HEK293 (cell line): ENCODE measurements at regions not wholly inside any gene's neighbourhood (a gene's known extent, or its start where the extent isn't known, plus 50 kb on each side); places are given as distances from the start of the nearest gene placed in this dataset.

Source experiments
- CTCF ChIA-PET: fragments of 350-600 bp; formaldehyde crosslinking; extraction: SDS; loops from one replicate; lab custom pipeline; 2021; ENCODE audit warnings: antibody characterized with exemption; lab: Yijun Ruan, JAX
- POLR2A ChIA-PET: fragments of 300-600 bp; formaldehyde crosslinking; extraction: SDS; loops from one replicate; lab custom pipeline; 2020; ENCODE audit warnings: antibody characterized with exemption, inconsistent platforms; lab: Yijun Ruan, JAX
- H3K27ac ChIP-seq: fragments of 200-500 bp; sonication (Bioruptor generic); 2 replicates; pipeline ENCODE4 v1.5.1; 2014; ENCODE audit warnings: low read depth, low read length, control low read depth, inconsistent platforms; ENCODE audit errors: extremely low read depth
- H3K36me3 ChIP-seq, 2 experiments: fragments of 200-500 bp in 1 of 2; sonication (Bioruptor generic) in 1 of 2; 1 replicate in 1 of 2; 2 replicates in 1 of 2; pipeline ENCODE4 v1.5.1; 2014 to 2017; ENCODE audit warnings: inconsistent platforms in 2 of 2, low read length in 2 of 2; ENCODE audit not compliant: control insufficient read depth in 2 of 2, insufficient read depth in 1 of 2
- H3K4me1 ChIP-seq: fragments of 200-500 bp; sonication (Bioruptor generic); 2 replicates; pipeline ENCODE4 v1.5.1; 2014; ENCODE audit warnings: mild to moderate bottlenecking, low read length, inconsistent platforms; ENCODE audit not compliant: control insufficient read depth, insufficient read depth
- H3K4me3 ChIP-seq: 2 replicates; pipeline ENCODE4 v1.5.1; 2011; ENCODE audit warnings: low read depth, mild to moderate bottlenecking, control low read depth, low read length, moderate library complexity
- H3K9me3 ChIP-seq: fragments of 200-500 bp; sonication (Bioruptor generic); 2 replicates; pipeline ENCODE4 v1.5.1; 2014; ENCODE audit warnings: low read depth, low read length, inconsistent platforms; ENCODE audit not compliant: control insufficient read depth, insufficient read depth
- FEZF1 ChIP-seq: fragments of 450-650 bp; formaldehyde crosslinking; IDR thresholded peaks from 2 replicates; pipeline ENCODE4 v1.5.1; 2016; ENCODE audit warnings: missing biosample characterization, missing genetic modification characterization
- GLI4 ChIP-seq: fragments of 450-650 bp; formaldehyde crosslinking; IDR thresholded peaks from 2 replicates; pipeline ENCODE4 v1.5.1; 2016; ENCODE audit warnings: missing biosample characterization, missing genetic modification characterization
- KLF7 ChIP-seq: fragments of 450-650 bp; formaldehyde crosslinking; IDR thresholded peaks from 2 replicates; pipeline ENCODE4 v1.5.1; 2016; ENCODE audit warnings: missing biosample characterization, missing genetic modification characterization, borderline replicate concordance
- MEIS1 ChIP-seq: sonication (generic); formaldehyde crosslinking; IDR thresholded peaks from 2 replicates; pipeline ENCODE4 v1.8.1; 2022; ENCODE audit warnings: missing genetic modification reagents, mild to moderate bottlenecking, borderline replicate concordance
- MYNN ChIP-seq: fragments of 450-650 bp; formaldehyde crosslinking; IDR thresholded peaks from 2 replicates; pipeline ENCODE4 v1.5.1; 2016; ENCODE audit warnings: missing biosample characterization, missing genetic modification characterization, borderline replicate concordance
- PRDM6 ChIP-seq: fragments of 450-650 bp; formaldehyde crosslinking; IDR thresholded peaks from 2 replicates; pipeline ENCODE4 v1.5.1; 2017; ENCODE audit warnings: missing biosample characterization, missing genetic modification characterization
- RBAK ChIP-seq: fragments of 450-650 bp; formaldehyde crosslinking; IDR thresholded peaks from 2 replicates; pipeline ENCODE4 v1.5.1; 2016; ENCODE audit warnings: missing biosample characterization, missing genetic modification characterization
- REPIN1 ChIP-seq: fragments of 450-650 bp; formaldehyde crosslinking; IDR thresholded peaks from 2 replicates; pipeline ENCODE4 v1.5.1; 2017; ENCODE audit warnings: missing biosample characterization, missing genetic modification characterization, low read depth
- ZBTB8A ChIP-seq: fragments of 450-650 bp; formaldehyde crosslinking; IDR thresholded peaks from 2 replicates; pipeline ENCODE4 v1.5.1; 2016; ENCODE audit warnings: missing biosample characterization, missing genetic modification characterization
- ZFP37 ChIP-seq: fragments of 450-650 bp; formaldehyde crosslinking; IDR thresholded peaks from 2 replicates; pipeline ENCODE4 v1.5.1; 2016; ENCODE audit warnings: missing biosample characterization, missing genetic modification characterization
- ZIC2 ChIP-seq: fragments of 450-650 bp; formaldehyde crosslinking; IDR thresholded peaks from 2 replicates; pipeline ENCODE4 v1.5.1; 2016; ENCODE audit warnings: missing biosample characterization, missing genetic modification characterization
- ZNF112 ChIP-seq: fragments of 450-650 bp; formaldehyde crosslinking; IDR thresholded peaks from 2 replicates; pipeline ENCODE4 v1.5.0; 2017; ENCODE audit warnings: missing biosample characterization, missing genetic modification characterization
- ZNF19 ChIP-seq: fragments of 450-650 bp; formaldehyde crosslinking; IDR thresholded peaks from 2 replicates; pipeline ENCODE4; 2016; ENCODE audit warnings: missing biosample characterization, missing genetic modification characterization, low read depth
- ZNF302 ChIP-seq: fragments of 450-650 bp; formaldehyde crosslinking; IDR thresholded peaks from 2 replicates; pipeline ENCODE4 v1.5.1; 2016; ENCODE audit warnings: missing biosample characterization, missing genetic modification characterization, low read depth
- ZNF350 ChIP-seq: fragments of 450-650 bp; formaldehyde crosslinking; IDR thresholded peaks from 2 replicates; pipeline ENCODE4 v1.5.0; 2017; ENCODE audit warnings: missing biosample characterization, mild to moderate bottlenecking, missing genetic modification characterization
- ZNF404 ChIP-seq: fragments of 450-650 bp; formaldehyde crosslinking; IDR thresholded peaks from 2 replicates; pipeline ENCODE4 v1.5.1; 2017; ENCODE audit warnings: missing biosample characterization, missing genetic modification characterization
- ZNF423 ChIP-seq: fragments of 450-650 bp; formaldehyde crosslinking; IDR thresholded peaks from 2 replicates; pipeline ENCODE4 v1.5.1; 2016; ENCODE audit warnings: missing biosample characterization, missing genetic modification characterization
- ZNF518A ChIP-seq: fragments of 450-650 bp; formaldehyde crosslinking; conservative IDR thresholded peaks from 2 replicates; pipeline ENCODE4 v1.5.1; 2016; ENCODE audit warnings: low read depth, missing biosample characterization, missing genetic modification characterization
- ZNF677 ChIP-seq: fragments of 450-650 bp; IDR thresholded peaks from 2 replicates; pipeline ENCODE4 v1.5.0; 2018; ENCODE audit warnings: missing biosample characterization, mild to moderate bottlenecking, missing genetic modification characterization, moderate library complexity
- ZNF768 ChIP-seq: fragments of 450-650 bp; formaldehyde crosslinking; IDR thresholded peaks from 2 replicates; pipeline ENCODE4 v1.5.1; 2018; ENCODE audit warnings: missing biosample characterization, mild to moderate bottlenecking, missing genetic modification characterization
- ZNF843 ChIP-seq: fragments of 450-650 bp; formaldehyde crosslinking; IDR thresholded peaks from 2 replicates; pipeline ENCODE4 v1.5.1; 2016; ENCODE audit warnings: missing biosample characterization, missing genetic modification characterization
- ZSCAN4 ChIP-seq: fragments of 450-650 bp; formaldehyde crosslinking; IDR thresholded peaks from 2 replicates; pipeline ENCODE4 v1.5.1; 2017; ENCODE audit warnings: missing biosample characterization, missing genetic modification characterization
- TF ChIP-seq, protein P1 (sequence below): fragments of 450-650 bp; formaldehyde crosslinking; IDR thresholded peaks from 2 replicates; pipeline ENCODE4 v1.5.1; 2016; ENCODE audit warnings: missing biosample characterization, missing genetic modification characterization
- TF ChIP-seq, protein P2 (sequence below): fragments of 450-650 bp; formaldehyde crosslinking; IDR thresholded peaks from 2 replicates; pipeline ENCODE4 v1.5.1; 2016; ENCODE audit warnings: missing biosample characterization, missing genetic modification characterization
- TF ChIP-seq, protein P3 (sequence below): fragments of 450-650 bp; formaldehyde crosslinking; IDR thresholded peaks from 2 replicates; pipeline ENCODE4 v1.5.1; 2016; ENCODE audit warnings: missing biosample characterization, missing genetic modification characterization
- TF ChIP-seq, protein P4 (sequence below): fragments of 450-650 bp; formaldehyde crosslinking; optimal IDR thresholded peaks from 2 replicates; pipeline ENCODE3; 2016; ENCODE audit warnings: missing biosample characterization, mild to moderate bottlenecking, missing genetic modification characterization

DNA sequence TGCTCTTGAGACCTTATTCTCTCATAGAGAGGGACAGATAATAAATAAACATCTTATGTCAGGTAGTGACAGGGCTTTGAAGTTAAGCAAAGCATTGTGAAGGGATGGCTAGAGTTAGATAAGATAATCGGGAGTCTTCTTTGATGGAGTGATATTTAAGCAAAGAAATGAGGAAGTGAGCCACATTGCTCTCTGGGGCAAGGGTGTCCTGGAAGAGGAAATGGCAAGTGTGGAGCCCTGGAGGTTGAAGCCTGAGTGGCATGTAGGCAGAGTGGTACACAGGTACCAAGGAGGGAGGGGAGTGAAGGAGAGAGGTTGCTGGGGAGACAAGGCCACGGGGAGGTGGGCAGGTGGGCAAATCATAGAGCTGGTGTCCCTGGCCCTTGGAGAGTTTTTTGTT lies 110.2 kb downstream of the CTAGE1 start:
- no peak overlapping the region for H3K4me3 ChIP-seq
- no peak for TF ChIP-seq ZSCAN4
- TF ChIP-seq ZNF768, result no peak
- TF ChIP-seq ZNF112 (tag by site-specific recombination), result no peak
- no peak for TF ChIP-seq ZNF302 (tag by site-specific recombination)
- no peak for TF ChIP-seq ZIC2
- TF ChIP-seq ZBTB8A (tag by site-specific recombination), result no peak
- no peak for TF ChIP-seq MYNN
- TF ChIP-seq, protein P1, sequence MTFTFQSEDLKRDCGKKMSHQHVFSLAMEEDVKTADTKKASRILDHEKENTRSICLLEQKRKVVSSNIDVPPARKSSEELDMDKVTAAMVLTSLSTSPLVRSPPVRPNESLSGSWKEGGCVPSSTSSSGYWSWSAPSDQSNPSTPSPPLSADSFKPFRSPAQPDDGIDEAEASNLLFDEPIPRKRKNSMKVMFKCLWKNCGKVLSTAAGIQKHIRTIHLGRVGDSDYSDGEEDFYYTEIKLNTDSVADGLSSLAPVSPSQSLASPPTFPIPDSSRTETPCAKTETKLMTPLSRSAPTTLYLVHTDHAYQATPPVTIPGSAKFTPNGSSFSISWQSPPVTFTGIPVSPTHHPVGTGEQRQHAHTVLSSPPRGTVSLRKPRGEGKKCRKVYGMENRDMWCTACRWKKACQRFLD, result no peak
- no peak for TF ChIP-seq ZNF518A (tag by site-specific recombination)
- no peak for TF ChIP-seq ZNF843 (tag by site-specific recombination)
- no peak for TF ChIP-seq REPIN1 (tag by site-specific recombination)
- TF ChIP-seq KLF7, result no peak
- TF ChIP-seq, protein P2, sequence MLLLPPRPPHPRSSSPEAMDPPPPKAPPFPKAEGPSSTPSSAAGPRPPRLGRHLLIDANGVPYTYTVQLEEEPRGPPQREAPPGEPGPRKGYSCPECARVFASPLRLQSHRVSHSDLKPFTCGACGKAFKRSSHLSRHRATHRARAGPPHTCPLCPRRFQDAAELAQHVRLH (tag by site-specific recombination), result no peak
- TF ChIP-seq, all 188 proteins: peak for 0
- no peak overlapping the region for H3K27ac ChIP-seq
- no peaks in the 10 kb centered on the region for H3K36me3 ChIP-seq
- POLR2A ChIA-PET, result no interaction called here
- H3K4me1 ChIP-seq, result no peaks in the 10 kb centered on the region
- H3K9me3 ChIP-seq, result no peaks in the 10 kb centered on the region
- CTCF ChIA-PET, result no interaction called here

- no peak overlapping the region for H3K27ac ChIP-seq
- peaks cover 8% of the 10 kb centered on the region; the same call in 1 of the 2 replicates for H3K4me1 ChIP-seq
- H3K9me3 ChIP-seq, result no peaks in the 10 kb centered on the region
- H3K4me3 ChIP-seq, result no peak overlapping the region
- ChIA-PET POLR2A (no interaction called here), CTCF (no interaction called here)
- H3K36me3 ChIP-seq, result no peaks in the 10 kb centered on the region
- no peak for TF ChIP-seq MEIS1 (CRISPR knock-in tag)
- no peak for TF ChIP-seq PRDM6
- TF ChIP-seq ZNF404, result no peak
- no peak for TF ChIP-seq GLI4 (tag by site-specific recombination)
- no peak for TF ChIP-seq ZFP37 (tag by site-specific recombination)
- TF ChIP-seq FEZF1 (tag by site-specific recombination), result no peak
- TF ChIP-seq ZNF350 (tag by site-specific recombination), result no peak
- TF ChIP-seq, protein P3, sequence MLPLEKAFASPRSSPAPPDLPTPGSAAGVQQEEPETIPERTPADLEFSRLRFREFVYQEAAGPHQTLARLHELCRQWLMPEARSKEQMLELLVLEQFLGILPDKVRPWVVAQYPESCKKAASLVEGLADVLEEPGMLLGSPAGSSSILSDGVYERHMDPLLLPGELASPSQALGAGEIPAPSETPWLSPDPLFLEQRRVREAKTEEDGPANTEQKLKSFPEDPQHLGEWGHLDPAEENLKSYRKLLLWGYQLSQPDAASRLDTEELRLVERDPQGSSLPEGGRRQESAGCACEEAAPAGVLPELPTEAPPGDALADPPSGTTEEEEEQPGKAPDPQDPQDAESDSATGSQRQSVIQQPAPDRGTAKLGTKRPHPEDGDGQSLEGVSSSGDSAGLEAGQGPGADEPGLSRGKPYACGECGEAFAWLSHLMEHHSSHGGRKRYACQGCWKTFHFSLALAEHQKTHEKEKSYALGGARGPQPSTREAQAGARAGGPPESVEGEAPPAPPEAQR, result no peak
- TF ChIP-seq ZIC2, result no peak
- no peak for TF ChIP-seq ZNF19 (tag by site-specific recombination)
- no peak for TF ChIP-seq ZNF423 (tag by site-specific recombination)
- TF ChIP-seq RBAK (tag by site-specific recombination), result no peak
- no peak for TF ChIP-seq ZNF677 (tag by site-specific recombination)
- TF ChIP-seq, protein P4, sequence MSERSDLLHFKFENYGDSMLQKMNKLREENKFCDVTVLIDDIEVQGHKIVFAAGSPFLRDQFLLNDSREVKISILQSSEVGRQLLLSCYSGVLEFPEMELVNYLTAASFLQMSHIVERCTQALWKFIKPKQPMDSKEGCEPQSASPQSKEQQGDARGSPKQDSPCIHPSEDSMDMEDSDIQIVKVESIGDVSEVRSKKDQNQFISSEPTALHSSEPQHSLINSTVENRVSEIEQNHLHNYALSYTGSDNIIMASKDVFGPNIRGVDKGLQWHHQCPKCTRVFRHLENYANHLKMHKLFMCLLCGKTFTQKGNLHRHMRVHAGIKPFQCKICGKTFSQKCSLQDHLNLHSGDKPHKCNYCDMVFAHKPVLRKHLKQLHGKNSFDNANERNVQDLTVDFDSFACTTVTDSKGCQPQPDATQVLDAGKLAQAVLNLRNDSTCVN (tag by site-specific recombination), result no peak
Observed at GRCh38 chr18:22303927-22304326, 113.8 kb downstream of the CTAGE1 start.
